ENCODE measurements at regions not wholly inside any gene's neighbourhood (a gene's known extent, or its start where the extent isn't known, plus 50 kb on each side); places are given as distances from the start of the nearest gene placed in this dataset.

GRCh38 chr10:128560993-128561392, 434.8 kb upstream of the MKI67 start:
- DNase-seq, result no peak
- Histone ChIP-seq H3K36me3 (ENCODE audit: insufficient read depth, low read length) (no peaks in the 10 kb centered on the region), H3K4me1 (ENCODE audit: insufficient read depth, low read length) (no peaks in the 10 kb centered on the region), H4K20me1 (ENCODE audit: insufficient read depth, low read length) (no peaks in the 10 kb centered on the region), H3K27me3 (ENCODE audit: insufficient read depth, low read length, poor library complexity) (peaks cover 9% of the 10 kb centered on the region), H3K9me3 (ENCODE audit: insufficient read depth, low read length, severe bottlenecking) (no peaks in the 10 kb centered on the region), H2AFZ (ENCODE audit: low read depth, low read length) (no peak overlapping the region), H3K79me2 (ENCODE audit: insufficient read depth, low read length) (no peaks in the 10 kb centered on the region), H3K4me2 (ENCODE audit: insufficient read depth, low read length) (no peak overlapping the region), H3K4me3 (ENCODE audit: low read depth in 1 of 2, low read length in 2 of 2) (no peak overlapping the region), H3K9ac (ENCODE audit: low read depth, low read length) (no peak overlapping the region), H3K27ac (ENCODE audit: low read length) (no peak overlapping the region)
- no peak for ATAC-seq (ENCODE audit: insufficient read depth, low read depth)
- no peak for TF ChIP-seq CTCF (IDR thresholded peaks at IDR 0.05; ENCODE audit: borderline replicate concordance, extremely low read depth, low read length, poor library complexity, severe bottlenecking)
- no peak for TF ChIP-seq EZH2 (IDR thresholded peaks at IDR 0.05; ENCODE audit: borderline replicate concordance, low read depth, low read length, severe bottlenecking)

DNA sequence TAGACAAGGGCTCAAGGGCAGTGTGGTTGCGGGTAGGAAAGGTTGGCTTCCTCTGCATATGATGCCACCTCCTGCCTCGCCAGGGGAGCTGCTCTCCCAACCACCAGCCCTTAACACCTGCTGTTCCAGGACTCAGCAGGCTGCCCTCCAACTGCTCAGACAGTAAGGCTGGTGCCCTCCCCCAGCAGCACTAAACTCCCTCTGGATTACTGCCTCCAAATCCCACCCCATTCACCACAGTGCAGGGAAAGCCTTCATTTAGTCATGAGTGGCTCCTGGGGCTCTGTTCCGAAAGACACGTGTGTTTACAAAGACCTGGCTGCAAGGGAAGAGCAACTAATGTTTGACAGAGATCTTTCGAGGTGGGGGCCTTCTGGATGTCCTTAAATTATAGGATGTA, 437.2 kb upstream of the MKI67 start:
- Histone ChIP-seq H4K20me1 (ENCODE audit: insufficient read depth, low read length) (no peaks in the 10 kb centered on the region), H3K4me2 (ENCODE audit: insufficient read depth, low read length) (no peak overlapping the region), H2AFZ (ENCODE audit: low read depth, low read length) (no peak overlapping the region; the same call in 1 of the 2 replicates), H3K9me3 (ENCODE audit: insufficient read depth, low read length, severe bottlenecking) (no peaks in the 10 kb centered on the region), H3K36me3 (ENCODE audit: insufficient read depth, low read length) (no peaks in the 10 kb centered on the region), H3K27ac (ENCODE audit: low read length) (no peak overlapping the region), H3K4me3 (ENCODE audit: low read depth in 1 of 2, low read length in 2 of 2) (no peak overlapping the region), H3K9ac (ENCODE audit: low read depth, low read length) (no peak overlapping the region), H3K27me3 (ENCODE audit: insufficient read depth, low read length, poor library complexity) (peaks cover 3% of the 10 kb centered on the region), H3K4me1 (ENCODE audit: insufficient read depth, low read length) (no peaks in the 10 kb centered on the region), H3K79me2 (ENCODE audit: insufficient read depth, low read length) (no peaks in the 10 kb centered on the region)
- DNase-seq (no peak), ATAC-seq (ENCODE audit: insufficient read depth, low read depth) (no peak)
- TF ChIP-seq EZH2 (IDR thresholded peaks at IDR 0.05; ENCODE audit: borderline replicate concordance, low read depth, low read length, severe bottlenecking) (no peak), CTCF (IDR thresholded peaks at IDR 0.05; ENCODE audit: borderline replicate concordance, extremely low read depth, low read length, poor library complexity, severe bottlenecking) (no peak)

DNA sequence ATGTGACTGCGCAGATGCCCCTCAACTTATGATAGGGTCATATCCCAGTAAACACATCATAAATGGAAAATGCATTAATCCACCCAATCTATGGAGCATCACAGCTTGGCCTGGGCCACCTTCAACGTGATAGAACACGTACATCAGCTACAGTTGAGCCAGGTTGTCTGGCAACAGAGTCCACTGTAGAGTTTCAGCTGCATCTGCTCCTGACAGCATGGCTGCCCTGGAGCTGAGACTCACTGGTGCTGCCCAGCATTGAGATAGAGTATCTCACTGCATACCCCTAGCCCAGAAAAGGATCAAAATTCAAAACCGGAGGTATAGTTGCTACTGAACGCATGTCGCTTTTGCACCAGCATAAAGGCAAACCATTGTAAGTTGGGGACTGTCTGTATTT, 437.7 kb upstream of the MKI67 start:
- no peak for DNase-seq
- Histone ChIP-seq H3K4me2 (ENCODE audit: insufficient read depth, low read length) (no peak overlapping the region), H4K20me1 (ENCODE audit: insufficient read depth, low read length) (no peaks in the 10 kb centered on the region), H3K4me3 (ENCODE audit: low read depth in 1 of 2, low read length in 2 of 2) (no peak overlapping the region), H3K9ac (ENCODE audit: low read depth, low read length) (no peak overlapping the region), H3K27me3 (ENCODE audit: insufficient read depth, low read length, poor library complexity) (peaks cover 3% of the 10 kb centered on the region), H3K9me3 (ENCODE audit: insufficient read depth, low read length, severe bottlenecking) (no peaks in the 10 kb centered on the region), H3K36me3 (ENCODE audit: insufficient read depth, low read length) (no peaks in the 10 kb centered on the region), H2AFZ (ENCODE audit: low read depth, low read length) (no peak overlapping the region), H3K79me2 (ENCODE audit: insufficient read depth, low read length) (no peaks in the 10 kb centered on the region), H3K4me1 (ENCODE audit: insufficient read depth, low read length) (no peaks in the 10 kb centered on the region), H3K27ac (ENCODE audit: low read length) (no peak overlapping the region)
- no peak for TF ChIP-seq EZH2 (IDR thresholded peaks at IDR 0.05; ENCODE audit: borderline replicate concordance, low read depth, low read length, severe bottlenecking)
- no peak for TF ChIP-seq CTCF (IDR thresholded peaks at IDR 0.05; ENCODE audit: borderline replicate concordance, extremely low read depth, low read length, poor library complexity, severe bottlenecking)
- ATAC-seq (ENCODE audit: insufficient read depth, low read depth), result no peak
